ENCODE measurements at regions not wholly inside any gene's neighbourhood (a gene's known extent, or its start where the extent isn't known, plus 50 kb on each side); places are given as distances from the start of the nearest gene placed in this dataset.

- H3K4me3 ChIP-seq (replicated peaks; ENCODE audit: low read depth, low read length): no peak overlapping the region
- DNase-seq (ENCODE audit: extremely low read depth, low read depth): peak; percentile 36
- no peak for TF ChIP-seq CTCF (IDR thresholded peaks at IDR 0.05; ENCODE audit: low read depth, low read length, missing control alignments)
These were observed 96.4 kb upstream of the RAB3GAP2 start for GRCh38 chr1:220368352-220369265.

- no peak for DNase-seq (ENCODE audit: extremely low read depth, low read depth)
- no peak overlapping the region for H3K4me3 ChIP-seq (replicated peaks; ENCODE audit: low read depth, low read length)
- no peak for TF ChIP-seq CTCF (IDR thresholded peaks at IDR 0.05; ENCODE audit: low read depth, low read length, missing control alignments)
These were observed 95.6 kb upstream of the RAB3GAP2 start for GRCh38 chr1:220367833-220368232.

- H3K4me3 ChIP-seq (replicated peaks; ENCODE audit: low read depth, low read length): no peak overlapping the region
- DNase-seq (ENCODE audit: extremely low read depth, low read depth): no peak
- TF ChIP-seq CTCF (IDR thresholded peaks at IDR 0.05; ENCODE audit: low read depth, low read length, missing control alignments): no peak
These were observed 94.0 kb upstream of the RAB3GAP2 start for GRCh38 chr1:220366269-220366668.

- TF ChIP-seq CTCF (IDR thresholded peaks at IDR 0.05; ENCODE audit: low read depth, low read length, missing control alignments): no peak
- no peak overlapping the region for H3K4me3 ChIP-seq (replicated peaks; ENCODE audit: low read depth, low read length)
- DNase-seq (ENCODE audit: extremely low read depth, low read depth): peak; percentile 73
These were observed 91.1 kb upstream of the RAB3GAP2 start for GRCh38 chr1:220363196-220363837.

GRCh38 chr1:220356981-220357850 is 85.0 kb upstream of the RAB3GAP2 start:
- no peak overlapping the region for H3K4me3 ChIP-seq (replicated peaks; ENCODE audit: low read depth, low read length)
- TF ChIP-seq CTCF (IDR thresholded peaks at IDR 0.05; ENCODE audit: low read depth, low read length, missing control alignments): no peak
- no peak for DNase-seq (ENCODE audit: extremely low read depth, low read depth)

GRCh38 chr1:220353229-220354012 is 81.2 kb upstream of the RAB3GAP2 start:
- no peak for DNase-seq (ENCODE audit: extremely low read depth, low read depth)
- TF ChIP-seq CTCF (IDR thresholded peaks at IDR 0.05; ENCODE audit: low read depth, low read length, missing control alignments): peak; percentile 12
- no peak overlapping the region for H3K4me3 ChIP-seq (replicated peaks; ENCODE audit: low read depth, low read length)

Measured in HFF-Myc (cell line).